22Rv1 (cell line): ENCODE measurements at regions not wholly inside any gene's neighbourhood (a gene's known extent, or its start where the extent isn't known, plus 50 kb on each side); places are given as distances from the start of the nearest gene placed in this dataset.

Source experiments
- CTCF ChIP-seq: fragments of 450-650 bp; IDR thresholded peaks from 2 replicates; pipeline ENCODE4 v1.5.1; 2017; ENCODE audit warnings: mild to moderate bottlenecking
- ZFX ChIP-seq: fragments of 450-650 bp; IDR thresholded peaks from 2 replicates; pipeline ENCODE4 v1.6.1; 2017; ENCODE audit warnings: antibody characterized with exemption, borderline replicate concordance

- TF ChIP-seq CTCF (no peak), ZFX (no peak)
Measured at GRCh38 chr16:66036184-66036583, 330.3 kb upstream of the CDH5 start.
